ENCODE measurements at regions not wholly inside any gene's neighbourhood (a gene's known extent, or its start where the extent isn't known, plus 50 kb on each side); places are given as distances from the start of the nearest gene placed in this dataset.

DNA sequence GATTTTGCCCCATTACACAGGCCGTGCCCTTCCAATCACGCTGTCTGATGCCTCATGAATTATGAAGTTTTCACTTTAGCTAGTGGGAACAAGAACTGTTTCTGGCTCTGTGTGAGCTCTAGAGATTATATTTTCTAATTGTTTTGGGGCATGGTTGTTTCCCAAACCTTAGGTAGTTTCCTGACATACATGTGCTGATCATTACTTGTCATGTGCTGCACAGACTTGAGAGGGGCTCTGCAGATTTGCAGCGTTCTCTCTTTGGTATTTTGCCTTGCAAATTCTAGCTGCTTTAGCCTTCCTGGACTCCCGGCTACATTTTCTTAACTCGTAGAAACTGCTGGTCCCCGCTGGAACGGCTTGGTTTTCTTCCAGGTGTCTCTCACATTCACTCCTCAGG, 142.1 kb upstream of the IVNS1ABP start:
- Histone ChIP-seq H3K4me3 (ENCODE audit: insufficient read depth, low read depth, low read length) (no peak overlapping the region), H2BK120ac (ENCODE audit: low read depth, low read length) (no peak overlapping the region), H3K14ac (replicated peaks; ENCODE audit: low read depth, low read length) (no peak overlapping the region), H2BK20ac (ENCODE audit: low read depth, low read length) (no peak overlapping the region), H2AK5ac (ENCODE audit: low read depth, low read length) (no peak overlapping the region), H3K4ac (ENCODE audit: low read depth, low read length) (no peak overlapping the region), H2AK9ac (replicated peaks; ENCODE audit: low read depth, low read length, poor library complexity) (no peak overlapping the region), H4K91ac (ENCODE audit: insufficient read depth, low read depth, low read length) (no peak overlapping the region), H2BK15ac (ENCODE audit: low read depth, low read length) (no peak overlapping the region), H3K36me3 (ENCODE audit: control insufficient read depth, insufficient read depth, low read length) (no peaks in the 10 kb centered on the region), H3K56ac (ENCODE audit: extremely low read depth, insufficient read depth, low read length) (no peak overlapping the region), H3K27me3 (ENCODE audit: control insufficient read depth, insufficient read depth, low read length) (peaks cover 3% of the 10 kb centered on the region), H4K8ac (ENCODE audit: low read depth in 2 of 2, low read length in 2 of 2) (no peak overlapping the region), H3K4me1 (ENCODE audit: control insufficient read depth, insufficient read depth, low read length) (no peaks in the 10 kb centered on the region; the same call in 1 of the 2 replicates), H3K9me1 (ENCODE audit: insufficient read depth, low read length) (no peaks in the 10 kb centered on the region), H2BK5ac (ENCODE audit: low read depth, low read length, poor library complexity, severe bottlenecking) (no peak overlapping the region), H4K20me1 (ENCODE audit: insufficient read depth, low read length) (no peaks in the 10 kb centered on the region), H4K5ac (ENCODE audit: low read depth, low read length) (no peak overlapping the region), H3K18ac (ENCODE audit: low read depth, low read length) (no peak overlapping the region), H3K27ac (ENCODE audit: insufficient read depth, low read length) (no peak overlapping the region), H3K9me3 (ENCODE audit: control insufficient read depth, insufficient read depth, low read length) (no peaks in the 10 kb centered on the region), H3K9ac (ENCODE audit: low read depth, low read length) (no peak overlapping the region), H3K79me1 (ENCODE audit: low read depth in 1 of 2, low read length in 2 of 2) (no peaks in the 10 kb centered on the region), H3K4me2 (ENCODE audit: low read depth, low read length) (no peak overlapping the region), H3K23ac (ENCODE audit: low read depth, low read length) (no peak overlapping the region), H2AFZ (replicated peaks; ENCODE audit: low read length, poor library complexity) (no peak overlapping the region)
- TF ChIP-seq MXI1 (IDR thresholded peaks at IDR 0.05; ENCODE audit: borderline replicate concordance, low read depth, low read length) (no peak), CHD1 (IDR thresholded peaks at IDR 0.05; ENCODE audit: low read depth, low read length) (no peak), CEBPB (IDR thresholded peaks at IDR 0.05; ENCODE audit: low read depth, low read length) (no peak), NFE2L2 (IDR thresholded peaks at IDR 0.05; ENCODE audit: low read depth, low read length) (no peak), RAD21 (IDR thresholded peaks at IDR 0.05; ENCODE audit: low read length) (no peak)
- TF ChIP-seq, protein P1, sequence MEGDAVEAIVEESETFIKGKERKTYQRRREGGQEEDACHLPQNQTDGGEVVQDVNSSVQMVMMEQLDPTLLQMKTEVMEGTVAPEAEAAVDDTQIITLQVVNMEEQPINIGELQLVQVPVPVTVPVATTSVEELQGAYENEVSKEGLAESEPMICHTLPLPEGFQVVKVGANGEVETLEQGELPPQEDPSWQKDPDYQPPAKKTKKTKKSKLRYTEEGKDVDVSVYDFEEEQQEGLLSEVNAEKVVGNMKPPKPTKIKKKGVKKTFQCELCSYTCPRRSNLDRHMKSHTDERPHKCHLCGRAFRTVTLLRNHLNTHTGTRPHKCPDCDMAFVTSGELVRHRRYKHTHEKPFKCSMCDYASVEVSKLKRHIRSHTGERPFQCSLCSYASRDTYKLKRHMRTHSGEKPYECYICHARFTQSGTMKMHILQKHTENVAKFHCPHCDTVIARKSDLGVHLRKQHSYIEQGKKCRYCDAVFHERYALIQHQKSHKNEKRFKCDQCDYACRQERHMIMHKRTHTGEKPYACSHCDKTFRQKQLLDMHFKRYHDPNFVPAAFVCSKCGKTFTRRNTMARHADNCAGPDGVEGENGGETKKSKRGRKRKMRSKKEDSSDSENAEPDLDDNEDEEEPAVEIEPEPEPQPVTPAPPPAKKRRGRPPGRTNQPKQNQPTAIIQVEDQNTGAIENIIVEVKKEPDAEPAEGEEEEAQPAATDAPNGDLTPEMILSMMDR (conservative IDR thresholded peaks at IDR 0.05; ENCODE audit: low read depth, low read length) = no peak
- in situ Hi-C loops (cut with MboI; ENCODE audit: low sequenced_read_pairs) (no loop called here), intact Hi-C loops (cut with micrococcal nuclease) (no loop called here), dilution Hi-C loops (cut with HindIII; ENCODE audit: low sequenced_read_pairs, unreplicated experiment) (no loop called here)
- no peak for ATAC-seq (ENCODE audit: low read depth)
- no CpG with 5 or more reads among the region's 7 CpGs for WGBS, 2 experiments (ENCODE audit: extremely low coverage in 2 of 2, insufficient read length in 1 of 2)
- POLR2A ChIA-PET (ENCODE audit: unreplicated experiment) = no interaction called here
- CTCF ChIA-PET = no interaction called here
- no TSS peak for BruUV-seq (replicated peaks)
- DNase-seq = no peak

Measured in IMR-90 (cell line).